GM19328 (cell line): ENCODE measurements at regions not wholly inside any gene's neighbourhood (a gene's known extent, or its start where the extent isn't known, plus 50 kb on each side); places are given as distances from the start of the nearest gene placed in this dataset.

Source experiments
- ATAC-seq: cut with Tn5 transposase; IDR thresholded peaks from one replicate; pipeline ENCODE4 v1.9.1; 2021; ENCODE audit warnings: mild to moderate bottlenecking, moderate library complexity; ENCODE audit not compliant: unreplicated experiment

- ATAC-seq = no peak
Observed at GRCh38 chr1:29849038-29849750, 612.9 kb downstream of the PTPRU start.

- no peak for ATAC-seq
Observed at GRCh38 chr1:29845910-29846309, 609.6 kb downstream of the PTPRU start.

- ATAC-seq = no peak
Observed at GRCh38 chr1:29842130-29842529, 605.8 kb downstream of the PTPRU start.

- no peak for ATAC-seq
Observed at GRCh38 chr1:29839726-29840125, 603.4 kb downstream of the PTPRU start.

- no peak for ATAC-seq
Observed at GRCh38 chr1:29838738-29839320, 602.5 kb downstream of the PTPRU start.

GRCh38 chr1:29836651-29837646 lies 600.6 kb downstream of the PTPRU start:
- no peak for ATAC-seq

- no peak for ATAC-seq
Observed at GRCh38 chr1:29835874-29836273, 599.6 kb downstream of the PTPRU start.

GRCh38 chr1:29835406-29835805 lies 599.1 kb downstream of the PTPRU start:
- no peak for ATAC-seq

- no peak for ATAC-seq
Observed at GRCh38 chr1:29833581-29833980, 597.3 kb downstream of the PTPRU start.

- no peak for ATAC-seq
Observed at GRCh38 chr1:29832936-29833335, 596.6 kb downstream of the PTPRU start.

GRCh38 chr1:29832471-29832870 lies 596.1 kb downstream of the PTPRU start:
- no peak for ATAC-seq

- ATAC-seq = no peak
Observed at GRCh38 chr1:29831500-29832117, 595.3 kb downstream of the PTPRU start.

- no peak for ATAC-seq
Observed at GRCh38 chr1:29830916-29831315, 594.6 kb downstream of the PTPRU start.

- ATAC-seq = no peak
Observed at GRCh38 chr1:29830383-29830782, 594.1 kb downstream of the PTPRU start.

GRCh38 chr1:29829448-29830344 lies 593.4 kb downstream of the PTPRU start:
- no peak for ATAC-seq

- ATAC-seq = no peak
Observed at GRCh38 chr1:29828526-29829447, 592.5 kb downstream of the PTPRU start.

GRCh38 chr1:29827801-29828525 lies 591.6 kb downstream of the PTPRU start:
- ATAC-seq = no peak

- no peak for ATAC-seq
Observed at GRCh38 chr1:29827237-29827750, 591.0 kb downstream of the PTPRU start.
